Neural progenitor cell (in vitro differentiated cells): ENCODE measurements at regions not wholly inside any gene's neighbourhood (a gene's known extent, or its start where the extent isn't known, plus 50 kb on each side); places are given as distances from the start of the nearest gene placed in this dataset.

Experiments used
- DNase-seq: peaks from one replicate; pipeline ENCODE4 v3.0.0-alpha.2; 2016; ENCODE audit warnings: low spot score
- H2AFZ ChIP-seq: fragments of 200-600 bp; sonication (generic); replicated peaks from 2 replicates; pipeline ENCODE4 v1.6.1; 2016; ENCODE audit warnings: antibody characterized with exemption
- H3F3A ChIP-seq: fragments of 200-600 bp; sonication (generic); 2 replicates; pipeline ENCODE4 v1.6.1; 2016; ENCODE audit warnings: antibody characterized with exemption, low read depth
- H3K27ac ChIP-seq: fragments of 200-600 bp; sonication (generic); 2 replicates; pipeline ENCODE4 v1.5.1; 2016; ENCODE audit warnings: mild to moderate bottlenecking
- H3K27me3 ChIP-seq: fragments of 200-600 bp; sonication (generic); 2 replicates; pipeline ENCODE4 v1.6.1; 2016; ENCODE audit warnings: mild to moderate bottlenecking, moderate library complexity
- H3K36me3 ChIP-seq: fragments of 200-600 bp; sonication (generic); 2 replicates; pipeline ENCODE4 v1.5.1; 2016
- H3K4me1 ChIP-seq: fragments of 200-600 bp; sonication (generic); 2 replicates; pipeline ENCODE4 v1.6.1; 2016; ENCODE audit warnings: mixed run types
- H3K4me2 ChIP-seq: fragments of 200-600 bp; sonication (generic); 2 replicates; pipeline ENCODE4 v1.6.1; 2016
- H3K4me3 ChIP-seq: fragments of 200-600 bp; sonication (generic); 2 replicates; pipeline ENCODE4 v1.5.1; 2016
- H3K79me2 ChIP-seq: fragments of 200-600 bp; sonication (generic); 2 replicates; pipeline ENCODE4 v1.6.1; 2016; ENCODE audit warnings: low read depth
- H3K9ac ChIP-seq: fragments of 200-600 bp; sonication (generic); 2 replicates; pipeline ENCODE4 v1.6.1; 2016
- H3K9me3 ChIP-seq: fragments of 200-600 bp; sonication (generic); 2 replicates; pipeline ENCODE4 v1.5.1; 2016; ENCODE audit warnings: low read depth
- H4K20me1 ChIP-seq: fragments of 200-600 bp; sonication (generic); 2 replicates; pipeline ENCODE4 v1.6.1; 2016; ENCODE audit warnings: low read depth
- H3K27ac Mint-ChIP-seq: 3 replicates; pipeline ENCODE4 v1.8.0; 2021; ENCODE audit warnings: mixed read lengths
- H3K27me3 Mint-ChIP-seq: 2 replicates; pipeline ENCODE4 v1.8.0; 2022; ENCODE audit warnings: low read depth, mild to moderate bottlenecking, inconsistent platforms, moderate library complexity, mixed read lengths; ENCODE audit not compliant: insufficient read depth
- H3K36me3 Mint-ChIP-seq: 3 replicates; pipeline ENCODE4 v1.8.0; 2021; ENCODE audit warnings: mixed read lengths
- H3K4me1 Mint-ChIP-seq: 3 replicates; pipeline ENCODE4 v1.8.0; 2021; ENCODE audit warnings: mixed read lengths
- H3K4me3 Mint-ChIP-seq: 3 replicates; pipeline ENCODE4 v1.8.0; 2021; ENCODE audit warnings: mild to moderate bottlenecking, moderate library complexity, mixed read lengths
- H3K9me3 Mint-ChIP-seq: 3 replicates; pipeline ENCODE4 v1.8.0; 2020; ENCODE audit warnings: mixed read lengths
- CTCF ChIP-seq: fragments of 200-600 bp; sonication (generic); IDR thresholded peaks from 2 replicates; pipeline ENCODE4 v1.5.1; 2017; ENCODE audit warnings: antibody characterized with exemption, mild to moderate bottlenecking
- EZH2 ChIP-seq: fragments of 200-600 bp; sonication (generic); IDR thresholded peaks from 2 replicates; pipeline ENCODE4 v1.6.1; 2017; ENCODE audit warnings: antibody characterized with exemption, mild to moderate bottlenecking, moderate library complexity
- EZH2phosphoT487 ChIP-seq: fragments of 200-600 bp; sonication (generic); IDR thresholded peaks from 2 replicates; pipeline ENCODE4 v1.6.1; 2017; ENCODE audit warnings: antibody characterized with exemption

GRCh38 chr2:156112323-156112722, 220.2 kb downstream of the NR4A2 start:
- Histone ChIP-seq H3K79me2 (no peaks in the 10 kb centered on the region), H3K9me3 (no peaks in the 10 kb centered on the region), H3K27ac (no peak overlapping the region), H2AFZ (no peak overlapping the region), H3K4me1 (no peaks in the 10 kb centered on the region), H3K27me3 (no peaks in the 10 kb centered on the region), H3F3A (no peaks in the 10 kb centered on the region), H3K9ac (no peak overlapping the region), H3K4me2 (no peak overlapping the region), H3K36me3 (no peaks in the 10 kb centered on the region), H3K4me3 (no peak overlapping the region), H4K20me1 (no peaks in the 10 kb centered on the region)
- no peaks in the 10 kb centered on the region for H3K27me3 Mint-ChIP-seq
- TF ChIP-seq EZH2phosphoT487: no peak
- no peak for TF ChIP-seq CTCF
- no peak for TF ChIP-seq EZH2
- no peak overlapping the region for H3K4me3 Mint-ChIP-seq
- no peaks in the 10 kb centered on the region for H3K4me1 Mint-ChIP-seq
- H3K9me3 Mint-ChIP-seq: no peaks in the 10 kb centered on the region
- no peak overlapping the region for H3K27ac Mint-ChIP-seq
- DNase-seq: no peak
- H3K36me3 Mint-ChIP-seq: no peaks in the 10 kb centered on the region

GRCh38 chr2:156110890-156111289, 221.6 kb downstream of the NR4A2 start:
- Histone ChIP-seq H4K20me1 (no peaks in the 10 kb centered on the region), H3K27ac (no peak overlapping the region), H3K27me3 (no peaks in the 10 kb centered on the region), H3K4me2 (no peak overlapping the region), H3K36me3 (no peaks in the 10 kb centered on the region), H3F3A (no peaks in the 10 kb centered on the region), H3K4me3 (no peak overlapping the region), H3K9ac (no peak overlapping the region), H2AFZ (no peak overlapping the region), H3K9me3 (no peaks in the 10 kb centered on the region), H3K4me1 (no peaks in the 10 kb centered on the region), H3K79me2 (no peaks in the 10 kb centered on the region)
- TF ChIP-seq EZH2: no peak
- peak; percentile 45 for TF ChIP-seq CTCF
- TF ChIP-seq EZH2phosphoT487: no peak
- Mint-ChIP-seq H3K36me3 (no peaks in the 10 kb centered on the region), H3K27me3 (no peaks in the 10 kb centered on the region), H3K27ac (no peak overlapping the region), H3K4me3 (no peak overlapping the region), H3K9me3 (peaks cover 4% of the 10 kb centered on the region), H3K4me1 (no peaks in the 10 kb centered on the region)
- peak; percentile 56 for DNase-seq

GRCh38 chr2:156099382-156099781, 233.1 kb downstream of the NR4A2 start:
- Mint-ChIP-seq H3K4me3 (no peak overlapping the region), H3K27me3 (no peaks in the 10 kb centered on the region), H3K9me3 (peaks cover 3% of the 10 kb centered on the region), H3K36me3 (no peaks in the 10 kb centered on the region), H3K4me1 (peaks cover 23% of the 10 kb centered on the region), H3K27ac (no peak overlapping the region)
- no peak overlapping the region for H3K4me3 ChIP-seq
- H3K9ac ChIP-seq: no peak overlapping the region
- no peak for DNase-seq
- H3F3A ChIP-seq: no peaks in the 10 kb centered on the region
- no peaks in the 10 kb centered on the region for H3K27me3 ChIP-seq
- no peaks in the 10 kb centered on the region for H3K9me3 ChIP-seq
- no peaks in the 10 kb centered on the region for H3K36me3 ChIP-seq
- no peaks in the 10 kb centered on the region for H3K79me2 ChIP-seq
- peaks cover 24% of the 10 kb centered on the region for H3K4me1 ChIP-seq
- H3K27ac ChIP-seq: no peak overlapping the region
- H4K20me1 ChIP-seq: no peaks in the 10 kb centered on the region
- no peak overlapping the region for H2AFZ ChIP-seq
- no peak overlapping the region for H3K4me2 ChIP-seq
- no peak for TF ChIP-seq EZH2
- no peak for TF ChIP-seq EZH2phosphoT487
- TF ChIP-seq CTCF: no peak

GRCh38 chr2:156098506-156098905, 234.0 kb downstream of the NR4A2 start:
- Mint-ChIP-seq H3K27me3 (no peaks in the 10 kb centered on the region), H3K27ac (no peak overlapping the region), H3K9me3 (peaks cover 3% of the 10 kb centered on the region), H3K4me3 (no peak overlapping the region), H3K36me3 (no peaks in the 10 kb centered on the region), H3K4me1 (peaks cover 23% of the 10 kb centered on the region)
- no peak for DNase-seq
- Histone ChIP-seq H3K27me3 (no peaks in the 10 kb centered on the region), H3K36me3 (no peaks in the 10 kb centered on the region), H3K4me3 (no peak overlapping the region), H3F3A (no peaks in the 10 kb centered on the region), H3K4me1 (peaks cover 24% of the 10 kb centered on the region), H3K79me2 (no peaks in the 10 kb centered on the region), H3K4me2 (peak overlapping the region; percentile 2), H3K27ac (no peak overlapping the region), H2AFZ (no peak overlapping the region), H3K9ac (no peak overlapping the region), H4K20me1 (no peaks in the 10 kb centered on the region), H3K9me3 (no peaks in the 10 kb centered on the region)
- TF ChIP-seq CTCF (no peak), EZH2 (no peak), EZH2phosphoT487 (no peak)
